Amniotic stem cell (primary cell): ENCODE measurements at regions not wholly inside any gene's neighbourhood (a gene's known extent, or its start where the extent isn't known, plus 50 kb on each side); places are given as distances from the start of the nearest gene placed in this dataset.

Experiments used
- DNase-seq: peaks from one replicate; lab custom pipeline; 2025; lab: John Stamatoyannopoulos, UW

DNA sequence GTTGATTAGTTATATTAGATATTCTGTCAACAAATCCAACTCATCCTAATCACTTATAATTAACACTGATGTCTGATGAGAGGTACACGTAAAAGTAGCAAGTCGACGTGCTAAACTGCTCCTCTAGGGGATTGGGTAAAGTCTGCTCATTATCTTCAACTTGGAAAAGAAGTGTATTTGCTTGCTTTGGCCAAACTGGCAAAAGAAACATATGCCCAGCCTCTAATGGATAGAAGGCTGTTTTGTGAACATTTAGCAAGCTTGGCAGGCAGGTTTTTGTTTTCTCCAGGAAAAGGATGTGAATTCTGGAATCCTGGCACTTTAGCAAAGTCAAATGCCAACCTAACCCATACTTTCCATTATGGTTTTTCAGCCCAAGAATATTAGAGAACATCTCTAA lies 264.8 kb downstream of the TBL1XR1 start:
- DNase-seq, result no peak

- no peak for DNase-seq
These were observed 265.3 kb downstream of the TBL1XR1 start for GRCh38 chr3:176931991-176932390.

DNA sequence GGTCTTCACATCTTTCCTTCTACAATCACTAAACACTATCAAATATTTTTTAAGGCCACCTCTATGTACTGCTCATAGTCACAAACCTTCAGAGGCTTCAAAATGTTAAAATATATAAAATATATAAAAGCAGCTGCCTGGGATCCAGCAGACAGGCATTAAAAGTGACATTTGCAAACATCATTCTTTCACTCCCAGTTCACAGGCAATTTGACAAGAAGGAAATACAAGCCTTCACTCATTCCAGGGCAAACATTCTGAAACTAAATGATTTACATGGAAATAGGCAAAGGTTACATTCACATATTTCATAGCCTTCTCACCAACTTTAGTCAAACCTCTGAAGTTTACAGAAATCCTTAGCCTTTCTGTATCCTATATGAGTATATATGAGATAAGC lies 266.3 kb downstream of the TBL1XR1 start:
- DNase-seq, result no peak

- DNase-seq, result no peak
These were observed 268.7 kb downstream of the TBL1XR1 start for GRCh38 chr3:176928582-176928931.

DNA sequence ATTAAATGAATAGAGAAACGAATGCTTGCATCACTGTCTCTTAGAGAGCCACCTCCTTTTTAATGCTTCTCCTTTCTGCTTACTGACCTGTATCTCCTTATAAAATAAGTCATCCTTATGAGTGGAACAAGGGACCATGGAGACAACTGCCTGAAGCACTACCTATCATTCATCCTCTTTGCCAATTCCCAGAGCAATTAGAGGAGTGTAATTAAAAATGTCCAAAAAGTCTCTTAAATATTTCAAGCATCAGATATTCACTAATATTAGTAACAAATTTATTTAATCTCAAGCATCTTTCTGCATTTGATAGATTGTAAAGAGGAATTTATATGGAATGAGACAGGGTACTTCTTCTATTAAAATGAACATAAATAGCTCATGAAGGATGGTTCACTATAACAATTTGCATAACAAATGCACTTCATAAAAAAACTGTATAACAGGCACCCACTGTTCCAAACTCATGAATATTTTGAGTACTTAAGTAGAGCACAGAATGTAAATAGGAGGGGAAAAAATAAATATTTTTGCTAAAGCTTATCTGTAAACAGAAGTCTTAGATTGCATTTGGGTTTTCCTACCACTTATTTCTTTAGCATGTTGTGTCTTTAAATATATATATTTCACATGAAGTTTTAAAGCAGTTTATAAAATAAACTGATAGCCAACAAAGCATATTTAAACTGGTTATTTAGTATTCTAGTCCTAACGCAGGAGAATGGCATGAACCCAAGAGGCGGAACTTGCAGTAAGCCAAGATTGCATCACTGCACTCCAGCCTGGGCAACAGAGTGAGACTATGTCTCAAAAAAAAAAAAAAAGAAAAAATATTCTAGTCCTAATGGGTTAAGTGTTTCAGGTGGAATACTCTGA lies 269.3 kb downstream of the TBL1XR1 start:
- DNase-seq, result no peak

GRCh38 chr3:176927280-176927679 lies 270.0 kb downstream of the TBL1XR1 start:
- no peak for DNase-seq

- DNase-seq, result no peak
These were observed 270.6 kb downstream of the TBL1XR1 start for GRCh38 chr3:176926688-176927087.

GRCh38 chr3:176926034-176926433 lies 271.2 kb downstream of the TBL1XR1 start:
- DNase-seq, result no peak

- DNase-seq, result no peak
These were observed 276.5 kb downstream of the TBL1XR1 start for GRCh38 chr3:176920766-176921160.

- peak; percentile 2 for DNase-seq
These were observed 277.2 kb downstream of the TBL1XR1 start for GRCh38 chr3:176919836-176920765.

DNA sequence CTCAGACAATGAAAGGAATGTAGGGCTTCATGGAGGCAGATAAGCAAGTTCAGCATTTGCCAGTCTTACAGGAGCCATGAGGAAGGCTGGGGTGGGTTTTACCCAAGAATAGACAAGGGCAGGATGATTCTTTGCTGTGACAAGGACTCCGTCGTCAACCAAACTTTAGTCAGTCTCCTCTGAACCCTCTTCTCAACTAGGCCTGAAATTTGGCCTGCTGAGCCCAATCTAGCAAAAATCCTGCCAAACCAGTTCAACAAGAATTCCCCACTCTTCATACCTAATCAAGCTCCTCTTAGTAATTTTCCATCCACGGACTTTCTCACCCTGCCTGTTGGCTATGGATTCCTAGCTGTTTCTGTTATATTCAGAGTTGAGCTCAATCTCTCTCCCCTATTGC lies 280.5 kb downstream of the TBL1XR1 start:
- DNase-seq, result no peak

DNA sequence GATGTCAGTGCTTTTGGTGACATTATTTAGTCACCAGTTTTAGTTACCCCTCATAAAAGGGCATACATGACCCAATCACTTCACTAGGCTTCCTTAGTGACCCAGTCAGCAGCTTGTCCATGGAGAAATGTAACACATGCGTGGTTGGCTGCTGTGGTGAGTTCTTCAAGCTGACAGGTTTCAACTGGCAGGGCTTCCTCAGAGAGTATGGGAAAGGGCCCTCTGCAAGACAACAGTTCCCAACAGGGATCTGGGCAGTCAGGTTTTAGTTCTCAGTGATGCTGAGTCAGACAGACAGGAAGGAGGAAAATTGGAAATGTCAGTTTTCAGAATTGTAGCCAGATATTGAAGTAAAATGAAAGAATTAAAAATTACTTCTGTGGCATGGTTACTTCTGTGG lies 282.5 kb downstream of the TBL1XR1 start:
- DNase-seq, result no peak

GRCh38 chr3:176911579-176911978 lies 285.7 kb downstream of the TBL1XR1 start:
- DNase-seq, result no peak

- no peak for DNase-seq
These were observed 288.2 kb downstream of the TBL1XR1 start for GRCh38 chr3:176909044-176909443.

DNA sequence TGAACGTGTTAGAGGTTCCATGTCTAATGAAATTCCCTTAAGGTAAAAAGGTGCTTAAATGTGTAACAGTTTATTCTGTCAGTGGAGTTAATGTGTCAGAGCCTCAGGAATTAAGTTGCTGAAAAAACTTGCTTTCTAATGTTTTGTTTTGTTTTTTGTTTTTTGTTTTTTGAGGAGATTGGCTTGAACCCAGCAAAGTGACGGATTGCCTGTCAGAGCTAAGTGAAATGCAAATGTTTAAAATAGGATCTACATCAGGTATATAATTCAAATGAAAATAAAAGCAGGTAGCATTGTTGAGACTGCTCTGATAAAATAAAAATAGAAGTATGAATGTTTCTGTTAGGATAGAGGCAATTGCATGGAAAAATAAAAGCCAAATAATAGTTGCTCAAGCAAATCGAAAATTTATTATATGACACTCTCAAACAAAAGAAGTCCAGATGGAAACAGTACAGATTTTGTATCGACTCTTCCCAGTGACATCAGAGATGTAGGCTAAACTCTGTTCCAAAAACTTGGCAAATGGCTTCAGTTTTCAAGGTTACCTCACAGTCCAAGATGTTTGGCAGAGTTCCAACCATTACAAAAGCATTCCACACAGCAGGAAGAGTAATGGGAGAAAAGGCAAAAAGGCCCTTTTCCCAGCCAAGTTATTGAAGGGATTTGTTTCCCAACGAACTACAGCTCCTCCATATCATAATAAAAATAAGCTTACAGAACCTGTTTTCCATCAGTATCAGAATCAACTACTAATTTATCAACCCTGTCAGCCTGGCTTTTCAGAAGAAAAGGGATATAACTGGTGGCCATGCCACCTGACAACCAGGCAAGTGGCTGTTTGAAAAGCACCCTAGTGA lies 291.0 kb downstream of the TBL1XR1 start:
- peak; percentile 0 for DNase-seq

- no peak for DNase-seq
These were observed 292.0 kb downstream of the TBL1XR1 start for GRCh38 chr3:176905331-176905730.

DNA sequence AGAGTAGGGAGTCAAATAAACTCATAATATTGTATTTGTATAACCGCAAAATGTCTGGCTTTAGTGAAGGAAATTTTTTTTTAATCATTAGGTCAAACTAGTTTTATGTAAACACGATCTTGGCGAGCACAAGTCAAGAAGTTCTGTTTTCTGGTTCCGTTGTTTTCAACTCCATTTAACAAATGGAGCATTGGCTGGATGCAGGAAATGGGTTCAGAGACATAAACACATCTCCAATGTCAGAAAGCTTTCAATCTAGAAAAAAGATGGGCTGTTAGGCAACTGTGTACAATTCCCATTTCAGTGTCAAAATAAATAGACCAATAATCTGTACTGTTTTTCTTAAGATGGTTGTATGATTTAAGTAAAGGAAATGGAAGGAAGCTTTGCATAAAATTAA lies 292.8 kb downstream of the TBL1XR1 start:
- DNase-seq, result no peak

DNA sequence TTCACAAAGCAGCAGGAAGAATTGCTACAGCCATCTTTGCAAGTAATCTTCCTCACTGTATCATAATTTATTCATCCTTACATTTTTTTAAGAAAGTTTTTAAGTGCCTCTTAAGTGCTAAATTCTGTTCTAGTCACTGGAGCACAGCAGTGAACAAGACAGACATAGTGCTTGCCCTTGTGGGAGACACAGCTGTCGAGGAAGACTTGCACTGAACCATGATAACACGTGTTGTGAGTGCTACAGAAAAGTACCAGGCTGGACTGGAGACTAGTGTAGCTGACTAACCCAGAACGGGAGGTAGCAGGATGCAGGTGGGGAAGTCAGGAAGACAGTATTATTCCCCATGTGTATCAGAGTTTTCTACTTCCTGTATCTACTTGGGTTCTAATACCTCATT lies 300.6 kb downstream of the TBL1XR1 start:
- DNase-seq, result no peak

- no peak for DNase-seq
These were observed 301.1 kb downstream of the TBL1XR1 start for GRCh38 chr3:176896165-176896564.

GRCh38 chr3:176879710-176880109 lies 317.6 kb downstream of the TBL1XR1 start:
- no peak for DNase-seq

DNA sequence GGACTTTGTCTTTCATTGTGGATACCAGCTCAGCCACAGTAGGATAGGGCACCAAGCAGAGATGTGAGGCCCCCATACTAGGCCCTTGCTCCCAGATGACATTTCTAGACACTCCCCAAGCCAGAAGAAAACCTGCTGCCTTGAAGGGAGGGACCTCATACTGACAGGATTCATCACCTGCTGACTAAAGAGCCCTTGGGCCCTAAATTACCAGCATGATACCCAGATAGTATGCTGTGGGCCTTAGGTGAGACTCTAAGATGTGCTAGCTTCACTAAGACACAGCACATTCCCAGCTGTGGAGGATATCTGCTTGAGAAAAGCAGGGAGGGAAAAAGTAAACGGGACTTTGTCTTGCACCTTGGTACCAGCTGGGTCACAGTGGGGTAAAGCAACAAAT lies 324.0 kb downstream of the TBL1XR1 start:
- DNase-seq, result no peak

DNA sequence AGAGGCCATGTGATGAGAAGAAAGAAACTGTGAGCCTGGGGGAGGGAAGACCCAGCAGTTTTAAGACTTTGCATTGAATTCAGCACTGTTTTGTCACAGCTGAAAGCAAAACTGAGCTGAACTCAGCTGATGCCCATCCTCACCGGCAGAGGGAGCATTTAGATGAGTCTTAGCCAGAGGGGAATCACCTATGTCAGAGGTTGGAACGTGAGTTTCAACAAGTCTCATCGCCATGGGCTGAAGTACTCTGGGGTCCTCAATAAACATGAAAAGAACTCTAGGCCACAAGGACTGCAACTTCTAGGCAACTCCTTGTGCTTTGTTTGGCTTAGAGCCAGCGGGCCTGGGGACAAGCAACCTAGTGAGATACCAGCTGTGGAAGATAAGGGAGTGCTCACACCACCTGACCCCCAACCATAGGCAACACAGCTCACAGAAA lies 324.5 kb downstream of the TBL1XR1 start:
- DNase-seq, result peak; percentile 27
